ENCODE measurements at regions not wholly inside any gene's neighbourhood (a gene's known extent, or its start where the extent isn't known, plus 50 kb on each side); places are given as distances from the start of the nearest gene placed in this dataset.
A peak's percentile ranks its signal among the peaks of the same experiment; 100 is the strongest.

DNA sequence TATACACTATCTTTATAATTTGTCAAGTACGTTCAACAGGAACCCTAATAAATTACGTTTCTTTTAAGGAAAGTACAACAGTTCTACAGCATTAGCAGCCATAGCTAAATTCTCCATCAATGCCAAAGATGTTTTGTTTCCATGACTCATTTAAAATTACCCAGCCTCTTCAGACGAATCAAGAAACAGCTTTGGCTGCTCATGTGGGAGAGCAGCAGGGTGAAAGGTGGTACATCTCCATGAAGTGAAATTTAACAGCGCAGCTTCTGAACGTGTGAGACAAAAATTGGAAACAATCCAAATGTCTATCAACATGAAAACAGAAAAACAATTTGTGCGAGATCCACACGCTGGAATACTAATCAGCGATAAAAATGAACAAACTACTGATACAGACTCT, 327.3 kb upstream of the CDH6 start:
- H3K9me3 ChIP-seq (ENCODE audit: control insufficient read depth in 2 of 3, insufficient read depth in 1 of 3, low read length in 3 of 3) = no peaks in the 10 kb centered on the region
- no peak overlapping the region for H3K27ac ChIP-seq (ENCODE audit: low read depth in 2 of 2, low read length in 2 of 2)
- no peaks in the 10 kb centered on the region for H3K4me1 ChIP-seq (ENCODE audit: control insufficient read depth in 2 of 3, insufficient read depth in 2 of 3, low read depth in 1 of 3, low read length in 3 of 3)
- no peaks in the 10 kb centered on the region for H3K27me3 ChIP-seq (ENCODE audit: control insufficient read depth, insufficient read depth, low read length)
- intact Hi-C loops (cut with DNase I) = no loop called here
- TF ChIP-seq, protein P1, sequence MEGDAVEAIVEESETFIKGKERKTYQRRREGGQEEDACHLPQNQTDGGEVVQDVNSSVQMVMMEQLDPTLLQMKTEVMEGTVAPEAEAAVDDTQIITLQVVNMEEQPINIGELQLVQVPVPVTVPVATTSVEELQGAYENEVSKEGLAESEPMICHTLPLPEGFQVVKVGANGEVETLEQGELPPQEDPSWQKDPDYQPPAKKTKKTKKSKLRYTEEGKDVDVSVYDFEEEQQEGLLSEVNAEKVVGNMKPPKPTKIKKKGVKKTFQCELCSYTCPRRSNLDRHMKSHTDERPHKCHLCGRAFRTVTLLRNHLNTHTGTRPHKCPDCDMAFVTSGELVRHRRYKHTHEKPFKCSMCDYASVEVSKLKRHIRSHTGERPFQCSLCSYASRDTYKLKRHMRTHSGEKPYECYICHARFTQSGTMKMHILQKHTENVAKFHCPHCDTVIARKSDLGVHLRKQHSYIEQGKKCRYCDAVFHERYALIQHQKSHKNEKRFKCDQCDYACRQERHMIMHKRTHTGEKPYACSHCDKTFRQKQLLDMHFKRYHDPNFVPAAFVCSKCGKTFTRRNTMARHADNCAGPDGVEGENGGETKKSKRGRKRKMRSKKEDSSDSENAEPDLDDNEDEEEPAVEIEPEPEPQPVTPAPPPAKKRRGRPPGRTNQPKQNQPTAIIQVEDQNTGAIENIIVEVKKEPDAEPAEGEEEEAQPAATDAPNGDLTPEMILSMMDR (IDR thresholded peaks at IDR 0.05; ENCODE audit: borderline replicate concordance, extremely low read depth, insufficient read depth) = no peak
- H3K4me3 ChIP-seq (ENCODE audit: low read length in 3 of 3) = no peak overlapping the region
- no peaks in the 10 kb centered on the region for H3K36me3 ChIP-seq (ENCODE audit: control insufficient read depth in 2 of 3, insufficient read depth in 3 of 3, low read length in 3 of 3)
- H3K9ac ChIP-seq (ENCODE audit: low read length in 3 of 3) = no peak overlapping the region
- no peak for FAIRE-seq
- DNase-seq = no peak

DNA sequence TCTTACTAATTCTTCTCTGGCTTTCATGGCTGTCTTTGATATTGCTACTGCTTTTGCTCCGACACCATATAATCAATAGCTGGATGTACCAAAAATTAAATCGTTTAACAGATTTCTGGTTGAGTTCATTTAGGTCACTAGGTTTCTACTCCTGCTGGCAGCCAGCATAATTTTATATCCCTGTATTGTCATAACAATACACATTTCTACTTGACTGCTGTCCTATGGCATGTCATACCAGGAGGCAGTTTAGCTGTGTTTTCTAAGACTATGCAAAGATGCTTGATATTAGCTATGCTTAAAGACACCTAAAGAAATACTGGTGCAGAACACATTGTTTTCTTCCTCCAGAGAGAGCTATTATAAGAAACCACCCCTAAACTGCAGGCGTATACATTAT, 337.2 kb upstream of the CDH6 start:
- Histone ChIP-seq H3K27ac (ENCODE audit: low read depth in 2 of 2, low read length in 2 of 2) (no peak overlapping the region), H3K36me3 (ENCODE audit: control insufficient read depth in 2 of 3, insufficient read depth in 3 of 3, low read length in 3 of 3) (no peaks in the 10 kb centered on the region), H3K4me1 (ENCODE audit: control insufficient read depth in 2 of 3, insufficient read depth in 2 of 3, low read depth in 1 of 3, low read length in 3 of 3) (no peaks in the 10 kb centered on the region), H3K9ac (ENCODE audit: low read length in 3 of 3) (no peak overlapping the region), H3K4me3 (ENCODE audit: low read length in 3 of 3) (no peak overlapping the region), H3K9me3 (ENCODE audit: control insufficient read depth in 2 of 3, insufficient read depth in 1 of 3, low read length in 3 of 3) (no peaks in the 10 kb centered on the region), H3K27me3 (ENCODE audit: control insufficient read depth, insufficient read depth, low read length) (no peaks in the 10 kb centered on the region)
- DNase-seq (no peak), FAIRE-seq (no peak)
- TF ChIP-seq, protein P1 (IDR thresholded peaks at IDR 0.05; ENCODE audit: borderline replicate concordance, extremely low read depth, insufficient read depth) = no peak
- intact Hi-C loops (cut with DNase I) = no loop called here

DNA sequence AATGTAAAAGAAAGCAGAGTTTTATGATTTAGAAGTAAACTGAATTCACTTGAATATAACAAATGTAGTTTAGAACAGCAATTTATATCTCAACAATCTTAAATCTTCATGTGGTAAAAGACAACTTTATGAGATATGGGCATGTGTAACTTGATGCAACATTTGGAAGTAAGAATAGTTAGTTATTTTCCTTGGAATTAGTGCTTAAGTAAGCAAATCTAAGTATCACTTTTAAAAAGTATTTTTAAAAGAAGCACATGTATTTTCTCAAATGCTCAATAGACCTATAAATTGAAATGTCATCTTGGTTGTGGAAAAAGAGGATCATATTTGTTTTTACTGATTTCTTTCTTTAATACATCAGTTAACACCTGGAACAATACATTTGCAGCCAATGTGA, 340.3 kb upstream of the CDH6 start:
- FAIRE-seq (no peak), DNase-seq (peak in 2 of 5 donors; percentile 4 to 6)
- TF ChIP-seq, protein P1 (IDR thresholded peaks at IDR 0.05; ENCODE audit: borderline replicate concordance, extremely low read depth, insufficient read depth) = no peak
- Histone ChIP-seq H3K4me1 (ENCODE audit: control insufficient read depth in 2 of 3, insufficient read depth in 2 of 3, low read depth in 1 of 3, low read length in 3 of 3) (no peaks in the 10 kb centered on the region), H3K9me3 (ENCODE audit: control insufficient read depth in 2 of 3, insufficient read depth in 1 of 3, low read length in 3 of 3) (no peaks in the 10 kb centered on the region), H3K27me3 (ENCODE audit: control insufficient read depth, insufficient read depth, low read length) (no peaks in the 10 kb centered on the region), H3K4me3 (ENCODE audit: low read length in 3 of 3) (no peak overlapping the region), H3K9ac (ENCODE audit: low read length in 3 of 3) (no peak overlapping the region), H3K36me3 (ENCODE audit: control insufficient read depth in 2 of 3, insufficient read depth in 3 of 3, low read length in 3 of 3) (no peaks in the 10 kb centered on the region), H3K27ac (ENCODE audit: low read depth in 2 of 2, low read length in 2 of 2) (no peak overlapping the region)
- intact Hi-C loops (cut with DNase I) = no loop called here

DNA sequence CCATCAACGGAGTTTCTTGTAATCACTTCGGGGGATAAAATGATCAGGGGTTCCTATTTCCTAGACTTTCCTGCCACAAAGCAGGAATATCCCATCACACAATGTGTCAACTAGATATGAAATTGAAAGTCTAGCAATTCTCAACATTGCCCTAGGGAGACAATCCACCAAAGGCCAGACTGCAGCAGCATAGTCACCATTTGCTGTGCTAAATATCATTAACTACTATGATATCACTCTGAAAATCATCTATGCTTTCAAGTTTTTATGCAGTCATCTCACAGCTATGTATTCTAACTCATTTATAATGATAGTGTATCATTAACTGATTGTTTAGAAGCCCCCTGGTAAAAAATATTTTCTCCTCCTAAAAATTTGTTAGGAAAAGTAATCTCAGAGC, 342.6 kb upstream of the CDH6 start:
- Histone ChIP-seq H3K9me3 (ENCODE audit: control insufficient read depth in 2 of 3, insufficient read depth in 1 of 3, low read length in 3 of 3) (no peaks in the 10 kb centered on the region), H3K9ac (ENCODE audit: low read length in 3 of 3) (no peak overlapping the region), H3K4me3 (ENCODE audit: low read length in 3 of 3) (no peak overlapping the region), H3K27me3 (ENCODE audit: control insufficient read depth, insufficient read depth, low read length) (no peaks in the 10 kb centered on the region), H3K36me3 (ENCODE audit: control insufficient read depth in 2 of 3, insufficient read depth in 3 of 3, low read length in 3 of 3) (no peaks in the 10 kb centered on the region), H3K4me1 (ENCODE audit: control insufficient read depth in 2 of 3, insufficient read depth in 2 of 3, low read depth in 1 of 3, low read length in 3 of 3) (no peaks in the 10 kb centered on the region), H3K27ac (ENCODE audit: low read depth in 2 of 2, low read length in 2 of 2) (no peak overlapping the region)
- FAIRE-seq = no peak
- TF ChIP-seq, protein P1 (IDR thresholded peaks at IDR 0.05; ENCODE audit: borderline replicate concordance, extremely low read depth, insufficient read depth) = no peak
- intact Hi-C loops (cut with DNase I) = no loop called here
- DNase-seq = no peak
